ENCODE measurements at regions not wholly inside any gene's neighbourhood (a gene's known extent, or its start where the extent isn't known, plus 50 kb on each side); places are given as distances from the start of the nearest gene placed in this dataset.

DNA sequence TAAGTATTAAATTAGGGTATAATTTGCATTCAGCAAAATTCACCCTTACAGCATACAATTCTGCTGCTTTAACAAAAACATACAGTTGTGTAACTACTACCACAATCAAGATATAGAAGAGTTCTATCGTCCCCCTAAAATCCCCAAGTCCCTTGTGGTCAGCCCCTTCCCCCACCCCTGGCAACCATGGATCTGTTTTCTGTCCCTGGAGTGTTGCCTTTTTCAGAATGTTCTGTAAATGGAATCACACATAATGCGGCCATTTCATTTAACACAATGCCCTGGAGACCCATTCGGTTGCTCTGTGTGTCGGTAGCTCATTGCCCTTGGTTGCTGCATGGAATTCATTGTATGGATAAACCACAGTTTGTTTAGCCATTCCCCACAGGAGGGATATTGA, 190.2 kb downstream of the IRX5 start:
- TF ChIP-seq EZH2 (IDR thresholded peaks at IDR 0.05; ENCODE audit: borderline replicate concordance, insufficient read depth, low read depth, low read length, poor library complexity, severe bottlenecking): no peak
- TF ChIP-seq, protein P1, sequence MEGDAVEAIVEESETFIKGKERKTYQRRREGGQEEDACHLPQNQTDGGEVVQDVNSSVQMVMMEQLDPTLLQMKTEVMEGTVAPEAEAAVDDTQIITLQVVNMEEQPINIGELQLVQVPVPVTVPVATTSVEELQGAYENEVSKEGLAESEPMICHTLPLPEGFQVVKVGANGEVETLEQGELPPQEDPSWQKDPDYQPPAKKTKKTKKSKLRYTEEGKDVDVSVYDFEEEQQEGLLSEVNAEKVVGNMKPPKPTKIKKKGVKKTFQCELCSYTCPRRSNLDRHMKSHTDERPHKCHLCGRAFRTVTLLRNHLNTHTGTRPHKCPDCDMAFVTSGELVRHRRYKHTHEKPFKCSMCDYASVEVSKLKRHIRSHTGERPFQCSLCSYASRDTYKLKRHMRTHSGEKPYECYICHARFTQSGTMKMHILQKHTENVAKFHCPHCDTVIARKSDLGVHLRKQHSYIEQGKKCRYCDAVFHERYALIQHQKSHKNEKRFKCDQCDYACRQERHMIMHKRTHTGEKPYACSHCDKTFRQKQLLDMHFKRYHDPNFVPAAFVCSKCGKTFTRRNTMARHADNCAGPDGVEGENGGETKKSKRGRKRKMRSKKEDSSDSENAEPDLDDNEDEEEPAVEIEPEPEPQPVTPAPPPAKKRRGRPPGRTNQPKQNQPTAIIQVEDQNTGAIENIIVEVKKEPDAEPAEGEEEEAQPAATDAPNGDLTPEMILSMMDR (IDR thresholded peaks at IDR 0.05): no peak
